Transverse colon (tissue), 4 donors: ENCODE measurements at regions not wholly inside any gene's neighbourhood (a gene's known extent, or its start where the extent isn't known, plus 50 kb on each side); places are given as distances from the start of the nearest gene placed in this dataset.

Experiments
- DNase-seq: peaks from one replicate; pipeline ENCODE4 v3.0.0-alpha.2; 2019
- H3K27ac ChIP-seq, 4 donors: fragments of 200-600 bp; sonication (generic); 2 replicates each; pipeline ENCODE4 v1.5.1; 2016 to 2018; ENCODE audit warnings: inconsistent platforms in 4 of 4
- H3K27me3 ChIP-seq: fragments of 200-600 bp; sonication (generic); 2 replicates; pipeline ENCODE4 v1.5.1; 2017; ENCODE audit warnings: inconsistent platforms
- H3K36me3 ChIP-seq, 4 donors: fragments of 200-600 bp; sonication (generic); 2 replicates each; pipeline ENCODE4 v1.5.1; 2017 to 2019; ENCODE audit warnings: inconsistent platforms in 4 of 4
- H3K4me1 ChIP-seq, 4 donors: fragments of 200-600 bp; sonication (generic); 2 replicates each; pipeline ENCODE4 v1.5.1; 2017 to 2020; ENCODE audit warnings: inconsistent platforms in 4 of 4
- H3K4me3 ChIP-seq, 4 donors: fragments of 200-600 bp; sonication (generic); 1 replicate in 1 of 4; 2 replicates in 3 of 4; pipeline versions ENCODE4 v1.5.1 to v1.6.1; 2017 to 2019; ENCODE audit warnings: inconsistent platforms in 4 of 4
- H3K9me3 ChIP-seq, 2 donors: fragments of 200-600 bp; sonication (generic); 2 replicates each; pipeline ENCODE4 v1.5.1; 2017 to 2019; ENCODE audit warnings: inconsistent platforms in 2 of 2
- CTCF ChIP-seq, 5 experiments: fragments of 200-600 bp in 3 of 5; fragments of 450-650 bp in 2 of 5; sonication (generic) in 3 of 5; IDR thresholded peaks; 1 replicate in 2 of 5; 2 replicates in 3 of 5; pipeline ENCODE4 v1.5.1; 2016 to 2017; ENCODE audit warnings: antibody characterized with exemption in 5 of 5, inconsistent platforms in 3 of 5, mild to moderate bottlenecking in 2 of 5, moderate library complexity in 1 of 5
- EP300 ChIP-seq: sonication (generic); formaldehyde crosslinking; IDR thresholded peaks from one replicate; pipeline ENCODE4 v1.6.1; 2017; ENCODE audit warnings: antibody characterized with exemption, low read depth
- POLR2A ChIP-seq: fragments of 450-650 bp; IDR thresholded peaks from one replicate; pipeline ENCODE4 v1.6.1; 2016; ENCODE audit warnings: antibody characterized with exemption, mild to moderate bottlenecking, moderate library complexity
- POLR2AphosphoS5 ChIP-seq, 3 donors: sonication (generic); formaldehyde crosslinking; IDR thresholded peaks; one replicate each; pipeline ENCODE4 v1.6.1; 2016; ENCODE audit warnings: antibody characterized with exemption in 3 of 3
- WGBS, 2 donors: methylation state at CpG; one replicate each; pipeline ENCODE4 v1.1.5; 2018; ENCODE audit warnings: low coverage in 1 of 2; 5-methylcytosine and 5-hydroxymethylcytosine counted together
- in situ Hi-C, 4 donors: fragments of 200-750 bp; cut with MboI; loops; one replicate each; pipeline versions ENCODE4 v1.15.0 to v1.15.1; 2017; ENCODE audit warnings: low sequenced_read_pairs in 3 of 4, low pct_ligation_motif_present in 1 of 4, low pct_unique_long_range_greater_than_20kb in 1 of 4
- intact Hi-C: fragments of 100-400 bp; cut with DNase I; formaldehyde crosslinking; loops from one replicate; pipeline ENCODE4 v1.15.1; 2023; ENCODE audit warnings: low total_unique reads

GRCh38 chr4:104879854-104880253 lies 266.8 kb upstream of the TET2 start:
- no peaks in the 10 kb centered on the region for H3K9me3 ChIP-seq
- intact Hi-C loops (no loop called here), in situ Hi-C loops (no loop called here)
- DNase-seq = no peak
- TF ChIP-seq CTCF (IDR thresholded peaks at IDR 0.05) = no peak
- no peak for TF ChIP-seq EP300
- no peak for TF ChIP-seq POLR2AphosphoS5 (IDR thresholded peaks at IDR 0.05)
- no peak for TF ChIP-seq POLR2A
- H3K27ac ChIP-seq = no peak overlapping the region
- no peak overlapping the region for H3K4me3 ChIP-seq
- H3K27me3 ChIP-seq = no peaks in the 10 kb centered on the region
- no peaks in the 10 kb centered on the region for H3K4me1 ChIP-seq
- 60 to 97% methylated on average over 2 of the region's 2 CpGs for WGBS, 2 donors
- H3K36me3 ChIP-seq = no peaks in the 10 kb centered on the region

DNA sequence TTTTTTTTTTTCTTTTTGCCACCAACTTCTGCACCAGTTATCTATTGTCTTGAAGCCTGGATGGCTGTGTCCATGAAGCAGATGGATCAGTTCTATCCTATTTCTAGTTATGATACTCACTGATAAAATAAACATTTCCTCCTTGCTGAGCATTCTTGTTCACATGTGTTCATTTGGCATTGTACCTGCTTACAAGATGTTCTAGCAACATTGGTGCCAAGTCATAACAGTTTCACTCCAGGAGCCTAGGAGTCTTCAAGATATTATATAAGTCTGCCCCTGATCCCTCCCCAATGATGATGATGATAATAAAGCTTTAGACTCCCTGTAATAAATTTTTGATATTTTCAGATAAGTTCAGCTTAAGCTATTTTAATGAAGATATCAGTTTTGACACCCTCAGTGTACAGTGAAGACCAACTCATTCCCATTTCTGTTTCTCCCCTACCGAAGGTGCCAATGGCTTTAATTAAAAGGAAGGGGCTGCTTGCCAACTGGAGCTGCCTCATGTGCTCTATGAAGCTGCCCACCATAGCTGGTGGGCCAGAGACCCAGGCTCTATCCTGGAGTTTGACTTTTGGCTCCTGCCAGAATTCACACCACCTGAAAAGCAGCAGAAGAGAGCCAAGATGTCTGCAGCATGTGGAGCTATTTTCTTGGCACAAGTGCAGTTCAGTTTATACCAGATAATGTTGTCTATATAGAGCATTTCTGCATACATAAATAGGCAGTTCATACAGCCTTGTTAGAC lies 265.4 kb upstream of the TET2 start:
- H3K9me3 ChIP-seq = no peaks in the 10 kb centered on the region
- TF ChIP-seq EP300 (no peak), CTCF (IDR thresholded peaks at IDR 0.05) (no peak), POLR2AphosphoS5 (IDR thresholded peaks at IDR 0.05) (no peak), POLR2A (no peak)
- H3K36me3 ChIP-seq = no peaks in the 10 kb centered on the region
- DNase-seq = no peak
- intact Hi-C loops (no loop called here), in situ Hi-C loops (no loop called here)
- H3K4me1 ChIP-seq = no peaks in the 10 kb centered on the region
- no peak overlapping the region for H3K27ac ChIP-seq
- no peak overlapping the region for H3K4me3 ChIP-seq
- WGBS, 2 donors = 83 to 84% methylated on average over 1 of the region's 1 CpG
- no peaks in the 10 kb centered on the region for H3K27me3 ChIP-seq

GRCh38 chr4:104890598-104891275 lies 255.9 kb upstream of the TET2 start:
- Histone ChIP-seq H3K4me3 (no peak overlapping the region), H3K4me1 (no peaks in the 10 kb centered on the region), H3K27ac (no peak overlapping the region), H3K27me3 (no peaks in the 10 kb centered on the region), H3K36me3 (no peaks in the 10 kb centered on the region), H3K9me3 (no peaks in the 10 kb centered on the region)
- DNase-seq = no peak
- intact Hi-C loops (no loop called here), in situ Hi-C loops (no loop called here)
- TF ChIP-seq POLR2A (no peak), EP300 (no peak), POLR2AphosphoS5 (IDR thresholded peaks at IDR 0.05) (no peak), CTCF (IDR thresholded peaks at IDR 0.05) (no peak)
- 57 to 62% methylated on average over 2 of the region's 2 CpGs for WGBS, 2 donors

DNA sequence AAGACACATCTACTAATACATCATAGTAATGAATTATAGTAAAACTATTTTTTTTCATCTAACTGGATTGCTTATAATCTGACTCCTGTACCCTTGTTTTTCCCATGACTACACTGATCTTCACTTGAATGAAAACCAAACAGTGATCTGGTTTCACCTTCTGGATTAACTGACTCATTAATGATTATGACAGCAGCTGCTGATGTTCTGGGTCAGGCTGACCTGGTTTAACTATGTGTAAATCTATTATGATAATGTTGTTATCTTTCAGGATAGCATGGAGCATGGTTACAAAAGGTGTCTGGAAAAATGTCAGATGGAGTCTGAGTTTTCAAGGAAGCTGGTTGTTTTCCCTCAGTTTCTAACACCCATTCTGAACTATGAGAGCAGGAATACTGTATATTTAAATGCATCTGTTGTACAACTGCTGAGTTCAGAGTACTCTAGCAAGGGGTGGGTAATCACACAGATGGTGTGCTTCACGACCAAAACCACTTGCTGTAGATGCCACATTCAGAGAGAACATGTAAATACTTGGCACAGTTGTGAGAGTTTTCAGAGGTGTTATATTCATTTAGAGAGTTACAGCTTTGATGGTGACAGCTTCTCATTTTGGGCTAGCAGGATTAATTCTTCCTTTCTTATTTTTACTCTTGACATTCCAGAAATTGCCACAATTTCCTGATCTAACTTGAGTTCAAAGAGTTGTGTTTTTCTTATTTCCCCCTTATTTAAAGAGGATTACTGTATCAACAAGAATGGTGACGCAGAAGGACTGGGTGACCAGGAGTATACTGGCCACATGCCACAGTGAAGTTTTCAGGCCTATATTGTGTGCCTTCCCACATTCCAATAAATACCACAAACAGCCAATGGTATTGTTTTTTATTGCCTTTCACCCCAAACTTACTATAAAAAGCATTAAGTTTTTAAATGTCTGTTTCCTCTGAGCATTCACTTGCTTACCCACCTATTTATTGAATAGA lies 249.7 kb upstream of the TET2 start:
- 55 to 80% methylated on average over 1 to 2 of the region's 2 CpGs for WGBS, 2 donors
- no peak for TF ChIP-seq POLR2A
- TF ChIP-seq EP300 = no peak
- no peak for TF ChIP-seq CTCF (IDR thresholded peaks at IDR 0.05)
- TF ChIP-seq POLR2AphosphoS5 (IDR thresholded peaks at IDR 0.05) = no peak
- Histone ChIP-seq H3K9me3 (no peaks in the 10 kb centered on the region), H3K4me1 (no peaks in the 10 kb centered on the region), H3K4me3 (no peak overlapping the region), H3K27ac (no peak overlapping the region), H3K36me3 (no peaks in the 10 kb centered on the region), H3K27me3 (no peaks in the 10 kb centered on the region)
- intact Hi-C loops (no loop called here), in situ Hi-C loops (no loop called here)
- no peak for DNase-seq
